ENCODE measurements at regions not wholly inside any gene's neighbourhood (a gene's known extent, or its start where the extent isn't known, plus 50 kb on each side); places are given as distances from the start of the nearest gene placed in this dataset.

GRCh38 chr15:70471517-70471916 lies 291.8 kb downstream of the UACA start:
- intact Hi-C loops (cut with DNase I) = no loop called here
- DNase-seq = no peak
- no peak for ATAC-seq (ENCODE audit: poor library complexity)

GRCh38 chr15:70470556-70471191 lies 292.7 kb downstream of the UACA start:
- DNase-seq = no peak
- no peak for ATAC-seq (ENCODE audit: poor library complexity)
- intact Hi-C loops (cut with DNase I) = no loop called here

GRCh38 chr15:70469651-70470555 lies 293.5 kb downstream of the UACA start:
- ATAC-seq (ENCODE audit: poor library complexity) = no peak
- DNase-seq = no peak
- intact Hi-C loops (cut with DNase I) = loop anchor here (5.0 kb wide), 1 partner anchor 743 kb away; no protein-coding TSS in a partner anchor

GRCh38 chr15:70469182-70469581 lies 294.2 kb downstream of the UACA start:
- ATAC-seq (ENCODE audit: poor library complexity) = no peak
- intact Hi-C loops (cut with DNase I) = loop anchor here (5.0 kb wide), 1 partner anchor 742 kb away; no protein-coding TSS in a partner anchor

GRCh38 chr15:70466895-70467529 lies 296.3 kb downstream of the UACA start:
- ATAC-seq (ENCODE audit: poor library complexity) (peak; percentile 75), DNase-seq (peak; percentile 70)
- intact Hi-C loops (cut with DNase I) = loop anchor here (5.0 kb wide), 1 partner anchor 740 kb away; no protein-coding TSS in a partner anchor

More at GRCh38 chr15:70469182-70469581, 294.2 kb downstream of the UACA start:
- DNase-seq = no peak

GRCh38 chr15:70466305-70466704 lies 297.1 kb downstream of the UACA start:
- intact Hi-C loops (cut with DNase I) = loop anchor here (5.0 kb wide), 1 partner anchor 739 kb away; no protein-coding TSS in a partner anchor
- ATAC-seq (ENCODE audit: poor library complexity) (no peak), DNase-seq (no peak)

- intact Hi-C loops (cut with DNase I) = loop anchor here (5.0 kb wide), 1 partner anchor 739 kb away; no protein-coding TSS in a partner anchor
- DNase-seq (no peak), ATAC-seq (ENCODE audit: poor library complexity) (no peak)
These were observed 297.5 kb downstream of the UACA start for GRCh38 chr15:70465812-70466211.

- no peak for DNase-seq
- intact Hi-C loops (cut with DNase I) = no loop called here
- ATAC-seq (ENCODE audit: poor library complexity) = no peak
These were observed 299.9 kb downstream of the UACA start for GRCh38 chr15:70463453-70463834.

- intact Hi-C loops (cut with DNase I) = no loop called here
- no peak for ATAC-seq (ENCODE audit: poor library complexity)
- no peak for DNase-seq
These were observed 301.4 kb downstream of the UACA start for GRCh38 chr15:70461992-70462391.

- DNase-seq (no peak), ATAC-seq (ENCODE audit: poor library complexity) (no peak)
- intact Hi-C loops (cut with DNase I) = no loop called here
These were observed 302.3 kb downstream of the UACA start for GRCh38 chr15:70461017-70461416.

- ATAC-seq (ENCODE audit: poor library complexity) = no peak
- DNase-seq = no peak
- intact Hi-C loops (cut with DNase I) = no loop called here
These were observed 304.0 kb downstream of the UACA start for GRCh38 chr15:70459312-70459711.

GRCh38 chr15:70453766-70454165 lies 309.6 kb downstream of the UACA start:
- intact Hi-C loops (cut with DNase I) = no loop called here
- DNase-seq (no peak), ATAC-seq (ENCODE audit: poor library complexity) (no peak)

- ATAC-seq (ENCODE audit: poor library complexity) = no peak
- no peak for DNase-seq
- intact Hi-C loops (cut with DNase I) = no loop called here
These were observed 310.1 kb downstream of the UACA start for GRCh38 chr15:70453238-70453637.

- ATAC-seq (ENCODE audit: poor library complexity) (no peak), DNase-seq (no peak)
- intact Hi-C loops (cut with DNase I) = no loop called here
These were observed 311.3 kb downstream of the UACA start for GRCh38 chr15:70451821-70452653.

- DNase-seq (no peak), ATAC-seq (ENCODE audit: poor library complexity) (no peak)
- intact Hi-C loops (cut with DNase I) = no loop called here
These were observed 313.3 kb downstream of the UACA start for GRCh38 chr15:70450142-70450443.

- intact Hi-C loops (cut with DNase I) = no loop called here
- DNase-seq = no peak
- ATAC-seq (ENCODE audit: poor library complexity) = no peak
These were observed 313.8 kb downstream of the UACA start for GRCh38 chr15:70449311-70450141.

- intact Hi-C loops (cut with DNase I) = no loop called here
- ATAC-seq (ENCODE audit: poor library complexity) (peak; percentile 44), DNase-seq (peak; percentile 66)
These were observed 315.2 kb downstream of the UACA start for GRCh38 chr15:70447928-70448698.

All from Right ventricle myocardium superior (tissue), 1 donor.